K562 (cell line): ENCODE measurements at regions not wholly inside any gene's neighbourhood (a gene's known extent, or its start where the extent isn't known, plus 50 kb on each side); places are given as distances from the start of the nearest gene placed in this dataset.

Source experiments
- BCL6 ChIP-seq: fragments of 250-450 bp; sonication (Bioruptor Pico); IDR thresholded peaks from 2 replicates; pipeline ENCODE4 v1.4.0; 2020
- ELF2 ChIP-seq: fragments of 250-450 bp; sonication (Bioruptor Pico); IDR thresholded peaks from 2 replicates; pipeline ENCODE4 v1.5.0; 2021; ENCODE audit warnings: mild to moderate bottlenecking
- MTF1 ChIP-seq: fragments of 250-450 bp; sonication (Bioruptor Pico); IDR thresholded peaks from 2 replicates; pipeline ENCODE4 v1.9.0; 2021; ENCODE audit warnings: moderate library complexity, mild to moderate bottlenecking, inconsistent platforms, borderline replicate concordance
- RNF2 ChIP-seq: sonication (generic); IDR thresholded peaks from 2 replicates; pipeline ENCODE4 v1.6.1; 2016
- SIN3A ChIP-seq, 2 experiments: fragments of 150-350 bp in 1 of 2; IDR thresholded peaks; 2 replicates each; pipeline ENCODE4 v1.6.1; 2011 to 2016; ENCODE audit warnings: borderline replicate concordance in 2 of 2, low read depth in 2 of 2, low read length in 2 of 2, mild to moderate bottlenecking in 2 of 2, moderate library complexity in 2 of 2; ENCODE audit not compliant: control insufficient read depth in 1 of 2
- SIN3B ChIP-seq: fragments of 450-650 bp; IDR thresholded peaks from 2 replicates; pipeline ENCODE4 v1.6.1; 2017; ENCODE audit warnings: low read depth, mild to moderate bottlenecking, moderate library complexity
- STAT5A ChIP-seq: IDR thresholded peaks from 2 replicates; pipeline ENCODE4 v1.6.1; 2012; ENCODE audit warnings: low read length, inconsistent platforms, borderline replicate concordance
- XRCC4 ChIP-seq: IDR thresholded peaks from one replicate; pipeline ENCODE4 v1.6.1; 2011; ENCODE audit not compliant: insufficient read depth, insufficient read length; ENCODE audit errors: extremely low read depth
- ZFP36 ChIP-seq: fragments of 150-350 bp; IDR thresholded peaks from 2 replicates; pipeline ENCODE4 v1.6.1; 2018; ENCODE audit warnings: low read length, low read depth; ENCODE audit not compliant: partially characterized antibody
- ZFPM2 ChIP-seq: fragments of 250-450 bp; sonication (Bioruptor Pico); IDR thresholded peaks from 2 replicates; pipeline ENCODE4 v1.5.1; 2022; ENCODE audit warnings: mild to moderate bottlenecking
- ZNF75A ChIP-seq: fragments of 450-650 bp; formaldehyde crosslinking; IDR thresholded peaks from 2 replicates; pipeline ENCODE4 v1.4.0; 2020; ENCODE audit warnings: mild to moderate bottlenecking
- ZNF780A ChIP-seq: fragments of 250-450 bp; sonication (Bioruptor Pico); IDR thresholded peaks from 2 replicates; pipeline ENCODE4 v1.5.0; 2021; ENCODE audit warnings: mild to moderate bottlenecking
- ZSCAN29 ChIP-seq: fragments of 450-650 bp; IDR thresholded peaks from 2 replicates; pipeline ENCODE4 v1.6.1; 2017
- ZSCAN32 ChIP-seq: fragments of 450-650 bp; formaldehyde crosslinking; IDR thresholded peaks from 2 replicates; pipeline ENCODE4 v1.4.0; 2020; ENCODE audit warnings: mild to moderate bottlenecking, moderate library complexity
- TF ChIP-seq, protein P1 (sequence below): fragments of 150-350 bp; IDR thresholded peaks from 2 replicates; pipeline ENCODE4 v1.6.1; 2014; ENCODE audit warnings: low read depth, mild to moderate bottlenecking, low read length, borderline replicate concordance
- TF ChIP-seq, protein P2 (sequence below): fragments of 250-450 bp; sonication (Bioruptor Pico); IDR thresholded peaks from 2 replicates; pipeline ENCODE4 v1.4.0; 2020; ENCODE audit warnings: mild to moderate bottlenecking, moderate library complexity
- TF ChIP-seq, protein P3 (sequence below): fragments of 450-650 bp; IDR thresholded peaks from 2 replicates; pipeline ENCODE4 v1.6.1; 2016; ENCODE audit warnings: low read depth, mild to moderate bottlenecking, moderate library complexity
- TF ChIP-seq, protein P4 (sequence below), 3 experiments: fragments of 200-800 bp in 1 of 3; fragments of 250-450 bp in 1 of 3; fragments of 450-650 bp in 1 of 3; sonication (Bioruptor Pico) in 1 of 3; sonication (Bioruptor generic) in 1 of 3; formaldehyde crosslinking in 1 of 3; IDR thresholded peaks; 2 replicates each; pipeline versions ENCODE4 v1.6.1 to v1.8.0; 2016 to 2022; ENCODE audit warnings: mild to moderate bottlenecking in 2 of 3, missing genetic modification characterization in 2 of 3, missing compliant biosample characterization in 1 of 3, moderate library complexity in 1 of 3

DNA sequence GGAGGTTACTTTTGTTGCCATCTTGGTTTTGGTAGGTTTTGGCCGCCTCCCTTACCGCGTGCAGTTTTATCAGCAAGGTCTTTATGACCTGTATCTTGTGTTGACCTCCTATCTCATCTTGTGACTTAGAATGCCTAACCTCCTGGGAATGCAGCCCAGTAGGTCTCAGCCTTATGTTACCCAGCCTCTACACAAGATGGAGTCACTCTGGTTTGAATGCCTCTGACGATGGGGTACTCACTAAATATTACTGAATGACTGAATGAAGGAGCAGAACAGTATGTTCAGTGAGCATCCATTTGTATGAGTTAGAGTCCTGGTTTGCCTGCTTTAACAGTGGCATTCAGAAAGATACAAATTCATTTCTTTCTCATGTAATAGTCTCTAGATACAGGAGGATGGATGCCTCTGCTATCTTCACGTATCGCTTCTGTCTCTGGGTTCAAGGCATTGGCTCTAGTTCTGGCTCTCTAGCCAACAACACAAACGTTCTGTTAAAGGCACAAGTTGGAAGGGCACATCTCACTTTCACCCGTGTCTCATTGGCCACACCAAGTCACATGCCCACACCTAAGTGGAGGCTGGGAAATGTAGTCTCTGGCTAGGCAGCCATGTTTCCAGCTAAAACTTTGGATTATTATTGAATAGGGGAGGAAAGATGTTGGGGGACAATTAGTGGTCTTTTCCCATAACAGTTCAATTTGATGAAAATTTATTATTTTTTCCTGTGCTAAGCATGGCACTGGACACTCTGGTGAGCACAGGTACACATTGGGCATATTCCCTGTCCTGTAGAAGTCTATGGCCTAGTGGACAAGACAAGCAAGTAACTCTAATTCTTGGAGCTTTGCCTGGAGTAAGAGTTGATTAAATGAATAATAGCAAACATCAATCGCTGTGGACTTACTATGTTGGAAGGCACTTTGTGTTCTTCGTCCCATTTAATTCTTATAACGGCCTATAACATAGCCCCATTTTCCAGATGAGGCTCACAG, 75.2 kb upstream of the RPH3A start (continued):
- TF ChIP-seq, protein P1, sequence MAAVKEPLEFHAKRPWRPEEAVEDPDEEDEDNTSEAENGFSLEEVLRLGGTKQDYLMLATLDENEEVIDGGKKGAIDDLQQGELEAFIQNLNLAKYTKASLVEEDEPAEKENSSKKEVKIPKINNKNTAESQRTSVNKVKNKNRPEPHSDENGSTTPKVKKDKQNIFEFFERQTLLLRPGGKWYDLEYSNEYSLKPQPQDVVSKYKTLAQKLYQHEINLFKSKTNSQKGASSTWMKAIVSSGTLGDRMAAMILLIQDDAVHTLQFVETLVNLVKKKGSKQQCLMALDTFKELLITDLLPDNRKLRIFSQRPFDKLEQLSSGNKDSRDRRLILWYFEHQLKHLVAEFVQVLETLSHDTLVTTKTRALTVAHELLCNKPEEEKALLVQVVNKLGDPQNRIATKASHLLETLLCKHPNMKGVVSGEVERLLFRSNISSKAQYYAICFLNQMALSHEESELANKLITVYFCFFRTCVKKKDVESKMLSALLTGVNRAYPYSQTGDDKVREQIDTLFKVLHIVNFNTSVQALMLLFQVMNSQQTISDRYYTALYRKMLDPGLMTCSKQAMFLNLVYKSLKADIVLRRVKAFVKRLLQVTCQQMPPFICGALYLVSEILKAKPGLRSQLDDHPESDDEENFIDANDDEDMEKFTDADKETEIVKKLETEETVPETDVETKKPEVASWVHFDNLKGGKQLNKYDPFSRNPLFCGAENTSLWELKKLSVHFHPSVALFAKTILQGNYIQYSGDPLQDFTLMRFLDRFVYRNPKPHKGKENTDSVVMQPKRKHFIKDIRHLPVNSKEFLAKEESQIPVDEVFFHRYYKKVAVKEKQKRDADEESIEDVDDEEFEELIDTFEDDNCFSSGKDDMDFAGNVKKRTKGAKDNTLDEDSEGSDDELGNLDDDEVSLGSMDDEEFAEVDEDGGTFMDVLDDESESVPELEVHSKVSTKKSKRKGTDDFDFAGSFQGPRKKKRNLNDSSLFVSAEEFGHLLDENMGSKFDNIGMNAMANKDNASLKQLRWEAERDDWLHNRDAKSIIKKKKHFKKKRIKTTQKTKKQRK, result no peak
- TF ChIP-seq RNF2 (no peak), ZSCAN29 (no peak), STAT5A (no peak), ZFP36 (no peak), XRCC4 (no peak), ZNF75A (no peak), ZSCAN32 (no peak), ELF2 (CRISPR knock-in tag) (peak; percentile 27; the same call in 1 of the 2 replicates), ZFPM2 (CRISPR knock-in tag) (no peak), SIN3B (no peak), BCL6 (CRISPR knock-in tag) (peak; percentile 56; the same call in 1 of the 2 replicates), ZNF780A (no peak), SIN3A (IDR thresholded peaks at IDR 0.05; ENCODE audit: borderline replicate concordance in 2 of 2, control insufficient read depth in 1 of 2, low read depth in 2 of 2, low read length in 2 of 2) (no peak), MTF1 (CRISPR knock-in tag) (no peak)
- TF ChIP-seq, protein P2, sequence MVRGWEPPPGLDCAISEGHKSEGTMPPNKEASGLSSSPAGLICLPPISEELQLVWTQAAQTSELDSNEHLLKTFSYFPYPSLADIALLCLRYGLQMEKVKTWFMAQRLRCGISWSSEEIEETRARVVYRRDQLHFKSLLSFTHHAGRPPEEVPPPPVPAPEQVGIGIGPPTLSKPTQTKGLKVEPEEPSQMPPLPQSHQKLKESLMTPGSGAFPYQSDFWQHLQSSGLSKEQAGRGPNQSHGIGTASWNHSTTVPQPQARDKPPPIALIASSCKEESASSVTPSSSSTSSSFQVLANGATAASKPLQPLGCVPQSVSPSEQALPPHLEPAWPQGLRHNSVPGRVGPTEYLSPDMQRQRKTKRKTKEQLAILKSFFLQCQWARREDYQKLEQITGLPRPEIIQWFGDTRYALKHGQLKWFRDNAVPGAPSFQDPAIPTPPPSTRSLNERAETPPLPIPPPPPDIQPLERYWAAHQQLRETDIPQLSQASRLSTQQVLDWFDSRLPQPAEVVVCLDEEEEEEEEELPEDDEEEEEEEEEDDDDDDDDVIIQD (CRISPR knock-in tag), result no peak
- TF ChIP-seq, protein P3, sequence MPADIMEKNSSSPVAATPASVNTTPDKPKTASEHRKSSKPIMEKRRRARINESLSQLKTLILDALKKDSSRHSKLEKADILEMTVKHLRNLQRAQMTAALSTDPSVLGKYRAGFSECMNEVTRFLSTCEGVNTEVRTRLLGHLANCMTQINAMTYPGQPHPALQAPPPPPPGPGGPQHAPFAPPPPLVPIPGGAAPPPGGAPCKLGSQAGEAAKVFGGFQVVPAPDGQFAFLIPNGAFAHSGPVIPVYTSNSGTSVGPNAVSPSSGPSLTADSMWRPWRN, result no peak
- TF ChIP-seq, protein P4, sequence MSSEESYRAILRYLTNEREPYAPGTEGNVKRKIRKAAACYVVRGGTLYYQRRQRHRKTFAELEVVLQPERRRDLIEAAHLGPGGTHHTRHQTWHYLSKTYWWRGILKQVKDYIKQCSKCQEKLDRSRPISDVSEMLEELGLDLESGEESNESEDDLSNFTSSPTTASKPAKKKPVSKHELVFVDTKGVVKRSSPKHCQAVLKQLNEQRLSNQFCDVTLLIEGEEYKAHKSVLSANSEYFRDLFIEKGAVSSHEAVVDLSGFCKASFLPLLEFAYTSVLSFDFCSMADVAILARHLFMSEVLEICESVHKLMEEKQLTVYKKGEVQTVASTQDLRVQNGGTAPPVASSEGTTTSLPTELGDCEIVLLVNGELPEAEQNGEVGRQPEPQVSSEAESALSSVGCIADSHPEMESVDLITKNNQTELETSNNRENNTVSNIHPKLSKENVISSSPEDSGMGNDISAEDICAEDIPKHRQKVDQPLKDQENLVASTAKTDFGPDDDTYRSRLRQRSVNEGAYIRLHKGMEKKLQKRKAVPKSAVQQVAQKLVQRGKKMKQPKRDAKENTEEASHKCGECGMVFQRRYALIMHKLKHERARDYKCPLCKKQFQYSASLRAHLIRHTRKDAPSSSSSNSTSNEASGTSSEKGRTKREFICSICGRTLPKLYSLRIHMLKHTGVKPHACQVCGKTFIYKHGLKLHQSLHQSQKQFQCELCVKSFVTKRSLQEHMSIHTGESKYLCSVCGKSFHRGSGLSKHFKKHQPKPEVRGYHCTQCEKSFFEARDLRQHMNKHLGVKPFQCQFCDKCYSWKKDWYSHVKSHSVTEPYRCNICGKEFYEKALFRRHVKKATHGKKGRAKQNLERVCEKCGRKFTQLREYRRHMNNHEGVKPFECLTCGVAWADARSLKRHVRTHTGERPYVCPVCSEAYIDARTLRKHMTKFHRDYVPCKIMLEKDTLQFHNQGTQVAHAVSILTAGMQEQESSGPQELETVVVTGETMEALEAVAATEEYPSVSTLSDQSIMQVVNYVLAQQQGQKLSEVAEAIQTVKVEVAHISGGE (CRISPR knock-in tag; IDR thresholded peaks at IDR 0.05), result peak in 1 of 3 experiments; percentile 37; a peak in 1 of 6 replicates
